Breast epithelium (tissue), 3 donors: ENCODE measurements at regions not wholly inside any gene's neighbourhood (a gene's known extent, or its start where the extent isn't known, plus 50 kb on each side); places are given as distances from the start of the nearest gene placed in this dataset.

Experiments used
- POLR2A ChIP-seq: fragments of 450-650 bp; IDR thresholded peaks from one replicate; pipeline ENCODE4 v1.6.1; 2016; ENCODE audit warnings: antibody characterized with exemption, mild to moderate bottlenecking, moderate library complexity
- TF ChIP-seq, protein P1 (sequence below), 3 donors: fragments of 450-650 bp; IDR thresholded peaks; one replicate each; pipeline ENCODE4 v1.5.1; 2016 to 2017; ENCODE audit warnings: antibody characterized with exemption in 3 of 3, mild to moderate bottlenecking in 3 of 3, moderate library complexity in 3 of 3

- TF ChIP-seq, protein P1, sequence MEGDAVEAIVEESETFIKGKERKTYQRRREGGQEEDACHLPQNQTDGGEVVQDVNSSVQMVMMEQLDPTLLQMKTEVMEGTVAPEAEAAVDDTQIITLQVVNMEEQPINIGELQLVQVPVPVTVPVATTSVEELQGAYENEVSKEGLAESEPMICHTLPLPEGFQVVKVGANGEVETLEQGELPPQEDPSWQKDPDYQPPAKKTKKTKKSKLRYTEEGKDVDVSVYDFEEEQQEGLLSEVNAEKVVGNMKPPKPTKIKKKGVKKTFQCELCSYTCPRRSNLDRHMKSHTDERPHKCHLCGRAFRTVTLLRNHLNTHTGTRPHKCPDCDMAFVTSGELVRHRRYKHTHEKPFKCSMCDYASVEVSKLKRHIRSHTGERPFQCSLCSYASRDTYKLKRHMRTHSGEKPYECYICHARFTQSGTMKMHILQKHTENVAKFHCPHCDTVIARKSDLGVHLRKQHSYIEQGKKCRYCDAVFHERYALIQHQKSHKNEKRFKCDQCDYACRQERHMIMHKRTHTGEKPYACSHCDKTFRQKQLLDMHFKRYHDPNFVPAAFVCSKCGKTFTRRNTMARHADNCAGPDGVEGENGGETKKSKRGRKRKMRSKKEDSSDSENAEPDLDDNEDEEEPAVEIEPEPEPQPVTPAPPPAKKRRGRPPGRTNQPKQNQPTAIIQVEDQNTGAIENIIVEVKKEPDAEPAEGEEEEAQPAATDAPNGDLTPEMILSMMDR (IDR thresholded peaks at IDR 0.05), result no peak
- TF ChIP-seq POLR2A, result no peak
Observed at GRCh38 chr16:14370736-14371234, 259.3 kb downstream of the PARN start.
